Small intestine (tissue), 7 donors: ENCODE measurements at regions not wholly inside any gene's neighbourhood (a gene's known extent, or its start where the extent isn't known, plus 50 kb on each side); places are given as distances from the start of the nearest gene placed in this dataset.
"Not testable (repeated sequence)": the region's sequence is repeated elsewhere in the genome, so short reads cannot be mapped to it uniquely, and the experiment has no call there.

Source experiments
- DNase-seq, 2 donors: peaks; one replicate each; pipeline versions ENCODE4 v3.0.0 to v3.0.0-alpha.2; 2013
- FAIRE-seq: peaks from 2 replicates; lab custom pipeline; 2012; peaks lifted over from hg19 to GRCh38; lab: Jason Lieb, UNC
- H3K27ac ChIP-seq, 3 donors: one replicate each; pipeline ENCODE4 v1.5.1; 2013; ENCODE audit warnings: low read length in 2 of 3, mild to moderate bottlenecking in 2 of 3, control low read depth in 1 of 3, inconsistent platforms in 1 of 3, low read depth in 1 of 3, moderate library complexity in 1 of 3
- H3K27me3 ChIP-seq, 3 donors: one replicate each; pipeline ENCODE4 v1.6.1; 2013; ENCODE audit warnings: low read length in 3 of 3, inconsistent platforms in 1 of 3; ENCODE audit not compliant: control insufficient read depth in 3 of 3, insufficient read depth in 3 of 3
- H3K36me3 ChIP-seq, 3 donors: one replicate each; pipeline ENCODE4 v1.6.1; 2013; ENCODE audit warnings: low read length in 3 of 3, inconsistent platforms in 1 of 3, low read depth in 1 of 3, mild to moderate bottlenecking in 1 of 3, moderate library complexity in 1 of 3; ENCODE audit not compliant: control insufficient read depth in 3 of 3, insufficient read depth in 2 of 3
- H3K4me1 ChIP-seq, 3 donors: one replicate each; pipeline ENCODE4 v1.6.1; 2013; ENCODE audit warnings: low read length in 2 of 3, inconsistent platforms in 1 of 3, low read depth in 1 of 3, mild to moderate bottlenecking in 1 of 3, moderate library complexity in 1 of 3; ENCODE audit not compliant: control insufficient read depth in 3 of 3, insufficient read depth in 2 of 3
- H3K4me3 ChIP-seq, 3 donors: one replicate each; pipeline ENCODE4 v1.5.1; 2013; ENCODE audit warnings: low read length in 3 of 3, control low read depth in 1 of 3, inconsistent platforms in 1 of 3, low read depth in 1 of 3, mild to moderate bottlenecking in 1 of 3, moderate library complexity in 1 of 3
- H3K9me3 ChIP-seq, 2 donors: one replicate each; pipeline ENCODE4 v1.6.1; 2013; ENCODE audit warnings: low read depth in 1 of 2, low read length in 1 of 2; ENCODE audit not compliant: control insufficient read depth in 2 of 2, insufficient read depth in 1 of 2
- WGBS, 3 donors: extraction: QIAGEN DNeasy Blood & Tissue Kit; methylation state at CpG; one replicate each; pipeline ENCODE4 v1.1.7; 2013; 5-methylcytosine and 5-hydroxymethylcytosine counted together
- donor health status: healthy with polysubstance abuse.
- donor health status: control.
- donor health status: control.
- donor health status: Bipolar disorder and iron deficiency.
- donor health status: healthy.

- no peaks in the 10 kb centered on the region for H3K9me3 ChIP-seq
- FAIRE-seq (peak; percentile 51), DNase-seq (peak; percentile 44)
- no peaks in the 10 kb centered on the region for H3K36me3 ChIP-seq
- peaks cover 0 to 8% (median 0%) of the 10 kb centered on the region in 3 donors for H3K4me1 ChIP-seq
- no peak overlapping the region for H3K4me3 ChIP-seq
- WGBS, 3 donors: 44 to 54% (median 51%) methylated on average over 2 of the region's 2 CpGs
- H3K27me3 ChIP-seq: no peaks in the 10 kb centered on the region
- H3K27ac ChIP-seq: no peak overlapping the region
These were observed 72.4 kb upstream of the TSC22D1 start for GRCh38 chr13:44648392-44649103.

GRCh38 chr13:44647560-44647959 lies 71.4 kb upstream of the TSC22D1 start:
- not testable (repeated sequence) for DNase-seq, H3K27ac ChIP-seq, H3K27me3 ChIP-seq, H3K9me3 ChIP-seq, H3K36me3 ChIP-seq, H3K4me3 ChIP-seq, FAIRE-seq
- WGBS, 3 donors: 92 to 96% (median 92%) methylated on average over 1 of the region's 1 CpG
- peaks cover 0 to 15% (median 0%) of the 10 kb centered on the region in 3 donors for H3K4me1 ChIP-seq

GRCh38 chr13:44646044-44646443 lies 69.9 kb upstream of the TSC22D1 start:
- DNase-seq (no peak), FAIRE-seq (no peak)
- H3K4me1 ChIP-seq: peaks cover 0 to 17% (median 0%) of the 10 kb centered on the region in 3 donors
- H3K9me3 ChIP-seq: no peaks in the 10 kb centered on the region
- H3K27ac ChIP-seq: no peak overlapping the region
- WGBS, 3 donors: 85 to 91% (median 88%) methylated on average over 4 of the region's 4 CpGs
- H3K4me3 ChIP-seq: no peak overlapping the region
- no peaks in the 10 kb centered on the region for H3K27me3 ChIP-seq
- no peaks in the 10 kb centered on the region for H3K36me3 ChIP-seq

GRCh38 chr13:44643256-44643655 lies 67.1 kb upstream of the TSC22D1 start:
- 90% methylated on average over 7 of the region's 7 CpGs for WGBS, 3 donors
- H3K4me3 ChIP-seq: no peak overlapping the region
- H3K9me3 ChIP-seq: no peaks in the 10 kb centered on the region
- no peaks in the 10 kb centered on the region for H3K36me3 ChIP-seq
- peak overlapping the region in 1 of 3 donors; percentile 75 for H3K27ac ChIP-seq
- no peaks in the 10 kb centered on the region for H3K27me3 ChIP-seq
- H3K4me1 ChIP-seq: peaks cover 0 to 17% (median 0%) of the 10 kb centered on the region in 3 donors
- no peak for FAIRE-seq
- peak in 1 of 2 donors; percentile 86 for DNase-seq

GRCh38 chr13:44637581-44637980 lies 61.5 kb upstream of the TSC22D1 start:
- Histone ChIP-seq H3K36me3 (no peaks in the 10 kb centered on the region), H3K27ac (no peak overlapping the region), H3K9me3 (no peaks in the 10 kb centered on the region), H3K4me1 (peaks cover 0 to 2% (median 0%) of the 10 kb centered on the region in 3 donors), H3K27me3 (no peaks in the 10 kb centered on the region), H3K4me3 (no peak overlapping the region)
- FAIRE-seq: no peak
- no peak for DNase-seq

- H3K4me3 ChIP-seq: no peak overlapping the region
- FAIRE-seq: no peak
- WGBS, 3 donors: 67 to 81% (median 72%) methylated on average over 2 of the region's 2 CpGs
- peaks cover 0 to 4% (median 0%) of the 10 kb centered on the region in 3 donors for H3K27me3 ChIP-seq
- no peak overlapping the region for H3K27ac ChIP-seq
- no peaks in the 10 kb centered on the region for H3K36me3 ChIP-seq
- DNase-seq: no peak
- H3K9me3 ChIP-seq: peaks cover 0 to 6% of the 10 kb centered on the region in 2 donors
- no peaks in the 10 kb centered on the region for H3K4me1 ChIP-seq
These were observed 53.5 kb upstream of the TSC22D1 start for GRCh38 chr13:44629465-44630183.

- not testable (repeated sequence) for H3K4me1 ChIP-seq, H3K27ac ChIP-seq, H3K9me3 ChIP-seq, FAIRE-seq, H3K36me3 ChIP-seq, H3K4me3 ChIP-seq, DNase-seq, H3K27me3 ChIP-seq
These were observed 52.7 kb upstream of the TSC22D1 start for GRCh38 chr13:44628826-44629225.

- WGBS, 3 donors: 85 to 94% (median 92%) methylated on average over 2 of the region's 2 CpGs
- FAIRE-seq: no peak
These were observed 51.3 kb upstream of the TSC22D1 start for GRCh38 chr13:44627441-44627840.

More at GRCh38 chr13:44627441-44627840, 51.3 kb upstream of the TSC22D1 start:
- Histone ChIP-seq H3K36me3 (no peaks in the 10 kb centered on the region), H3K4me1 (no peaks in the 10 kb centered on the region), H3K9me3 (peaks cover 0 to 6% of the 10 kb centered on the region in 2 donors), H3K27ac (no peak overlapping the region), H3K4me3 (no peak overlapping the region), H3K27me3 (peaks cover 0 to 4% (median 0%) of the 10 kb centered on the region in 3 donors)
- no peak for DNase-seq
